GM12872 (cell line): ENCODE measurements at regions not wholly inside any gene's neighbourhood (a gene's known extent, or its start where the extent isn't known, plus 50 kb on each side); places are given as distances from the start of the nearest gene placed in this dataset.

ENCODE experiments used
- CTCF ChIP-seq: IDR thresholded peaks from 3 replicates; pipeline ENCODE4 v1.5.1; 2011; ENCODE audit warnings: low read depth, mild to moderate bottlenecking, low read length, moderate library complexity; ENCODE audit not compliant: insufficient read depth

- no peak for TF ChIP-seq CTCF
Observed at GRCh38 chr5:127223256-127223974, 67.2 kb upstream of the MEGF10 start.

GRCh38 chr5:127227881-127228280 is 62.7 kb upstream of the MEGF10 start:
- TF ChIP-seq CTCF: no peak

GRCh38 chr5:127228540-127229184 is 61.9 kb upstream of the MEGF10 start:
- TF ChIP-seq CTCF: no peak

- 0 out of 3 replicates have a peak, but pooled peaks have one; percentile 25 for TF ChIP-seq CTCF
Observed at GRCh38 chr5:127229185-127229889, 61.3 kb upstream of the MEGF10 start.

- TF ChIP-seq CTCF: no peak
Observed at GRCh38 chr5:127231118-127231517, 59.5 kb upstream of the MEGF10 start.

GRCh38 chr5:127233590-127233989 is 57.0 kb upstream of the MEGF10 start:
- TF ChIP-seq CTCF: no peak

GRCh38 chr5:127235136-127235535 is 55.5 kb upstream of the MEGF10 start:
- TF ChIP-seq CTCF: no peak
